HG02938 (cell line): ENCODE measurements at regions not wholly inside any gene's neighbourhood (a gene's known extent, or its start where the extent isn't known, plus 50 kb on each side); places are given as distances from the start of the nearest gene placed in this dataset.

Experiments used
- ATAC-seq: cut with Tn5 transposase; IDR thresholded peaks from one replicate; pipeline ENCODE4 v1.9.1; 2021; ENCODE audit warnings: mild to moderate bottlenecking, moderate library complexity; ENCODE audit not compliant: unreplicated experiment

DNA sequence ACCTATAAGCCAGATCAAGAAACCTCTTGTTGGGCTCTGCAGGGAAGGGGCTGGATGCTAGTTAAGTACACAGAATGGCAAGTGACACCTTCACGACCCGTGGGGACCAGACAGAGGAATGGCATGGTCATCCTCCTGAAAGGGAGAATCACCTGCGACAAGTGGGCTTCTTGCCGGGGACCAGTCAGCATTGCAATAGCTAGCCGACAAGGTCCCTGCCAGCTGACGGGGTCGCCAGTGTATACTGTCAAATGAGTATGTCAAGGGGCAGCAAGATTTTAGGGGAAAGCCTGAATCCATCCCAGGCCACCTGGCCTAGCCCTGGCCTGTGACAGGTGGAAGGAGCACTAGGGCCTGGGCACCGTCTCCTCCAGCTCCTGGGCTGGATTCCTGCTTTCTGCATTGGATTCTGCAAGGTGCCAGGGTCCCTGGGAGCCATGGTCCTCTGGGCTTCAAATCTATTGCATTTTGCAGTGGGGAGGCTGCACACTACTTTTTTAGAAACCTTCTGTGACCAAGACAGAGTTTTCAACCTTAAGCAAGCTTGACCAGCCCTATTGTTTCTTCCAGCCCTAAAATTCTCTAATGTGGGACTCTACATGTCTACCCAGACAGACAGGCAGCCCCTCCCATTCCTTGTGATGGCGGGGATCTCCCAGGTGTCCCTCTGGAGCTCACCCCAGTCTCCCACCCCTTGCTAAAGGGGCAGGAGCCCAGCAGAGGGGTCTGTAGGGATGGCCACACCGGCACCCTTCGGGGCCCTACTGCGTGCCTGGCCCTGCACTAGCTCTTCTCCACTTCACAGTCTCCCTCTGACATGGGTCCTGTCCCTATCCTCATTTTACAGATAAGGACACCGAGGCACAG is 178.5 kb downstream of the GLI2 start:
- no peak for ATAC-seq

DNA sequence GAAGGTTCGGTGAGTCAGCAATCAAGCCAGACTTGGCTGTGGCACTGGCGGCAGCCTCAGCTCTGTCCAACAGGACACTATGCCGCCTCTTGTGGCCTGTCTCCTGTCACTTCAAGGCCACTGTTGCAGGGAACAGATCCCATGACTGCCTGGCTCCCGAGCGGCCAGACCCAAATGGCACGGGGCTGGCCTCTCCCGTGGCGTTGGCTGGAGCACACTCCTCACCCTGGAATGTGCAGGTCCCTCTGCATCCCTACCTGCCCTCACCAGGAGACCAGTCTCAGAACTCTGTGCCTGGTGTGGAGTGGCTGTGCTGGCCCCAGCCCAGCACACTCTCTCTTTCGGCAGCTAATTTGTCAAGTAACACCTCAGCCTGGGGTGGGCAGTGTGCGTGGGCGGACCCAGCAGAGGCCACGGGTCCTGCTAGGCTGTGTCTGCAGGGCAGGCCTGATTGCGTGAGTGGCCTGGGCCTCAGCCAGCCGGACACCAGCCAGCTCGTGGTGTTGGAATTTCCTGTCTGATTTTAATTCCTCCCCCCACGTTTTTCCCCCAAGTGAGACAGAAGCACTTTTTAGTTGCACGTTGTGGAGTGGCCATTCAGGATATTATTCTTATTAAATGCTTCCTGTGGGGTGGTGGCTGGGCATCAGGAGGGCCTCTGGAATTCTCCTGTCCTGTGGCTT is 179.3 kb downstream of the GLI2 start:
- ATAC-seq: no peak

DNA sequence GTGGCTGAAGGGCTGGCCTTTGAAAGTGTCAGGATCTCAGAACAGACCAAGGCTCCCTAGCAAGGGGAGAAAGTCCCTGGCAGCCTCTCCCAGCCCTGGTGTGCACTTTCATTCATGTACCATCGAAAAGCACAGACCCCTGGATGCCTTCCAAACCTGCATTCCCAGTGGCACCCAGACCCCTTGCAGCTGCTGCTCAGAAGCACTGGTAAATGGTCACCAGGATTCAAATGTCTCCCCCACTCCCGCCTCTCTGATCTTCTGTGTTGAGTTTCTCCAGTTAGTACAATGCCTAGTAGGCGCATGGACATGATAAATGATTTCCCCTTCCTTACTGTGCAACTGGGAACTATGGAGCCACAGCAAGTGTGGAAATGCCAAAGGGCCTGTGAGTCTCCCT is 180.0 kb downstream of the GLI2 start:
- no peak for ATAC-seq

DNA sequence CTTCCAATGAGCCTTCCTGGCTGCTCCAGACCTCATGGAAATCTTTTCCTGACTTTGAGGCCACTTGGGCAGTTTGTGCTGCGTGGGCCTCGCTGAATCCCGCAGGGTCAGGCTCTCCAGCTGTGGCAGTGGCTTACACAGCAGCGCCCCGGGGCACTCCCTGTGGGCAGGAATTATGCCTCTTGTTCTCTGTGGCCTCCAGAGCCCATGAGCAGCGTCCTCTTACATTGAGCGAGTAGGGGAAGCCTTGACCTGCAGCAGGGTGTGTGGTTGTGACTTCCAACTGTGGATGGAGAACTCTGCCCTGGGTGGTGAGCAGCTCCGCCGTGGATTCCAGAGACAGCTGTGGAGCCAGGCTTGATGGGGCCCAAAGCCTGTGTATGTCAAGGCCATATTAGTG is 180.8 kb downstream of the GLI2 start:
- no peak for ATAC-seq

DNA sequence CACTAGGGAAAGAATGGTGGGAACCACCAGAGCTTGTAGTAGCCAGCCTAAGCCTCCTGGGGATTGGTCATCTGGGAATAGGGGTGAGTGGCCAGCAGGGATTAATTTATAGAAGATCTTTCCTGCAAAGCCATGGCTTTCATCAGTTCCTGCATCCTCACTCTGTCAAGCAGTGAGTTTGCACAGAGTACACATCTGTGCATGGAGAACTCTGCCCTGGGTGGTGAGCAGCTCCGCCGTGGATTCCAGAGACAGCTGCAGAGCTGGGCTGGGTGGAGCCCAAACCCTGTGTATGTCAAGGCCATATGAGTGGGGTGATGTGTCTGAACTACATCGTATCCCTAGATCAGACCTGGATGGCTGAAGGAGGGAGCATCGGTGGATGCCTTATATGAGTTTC is 182.2 kb downstream of the GLI2 start:
- ATAC-seq: no peak

DNA sequence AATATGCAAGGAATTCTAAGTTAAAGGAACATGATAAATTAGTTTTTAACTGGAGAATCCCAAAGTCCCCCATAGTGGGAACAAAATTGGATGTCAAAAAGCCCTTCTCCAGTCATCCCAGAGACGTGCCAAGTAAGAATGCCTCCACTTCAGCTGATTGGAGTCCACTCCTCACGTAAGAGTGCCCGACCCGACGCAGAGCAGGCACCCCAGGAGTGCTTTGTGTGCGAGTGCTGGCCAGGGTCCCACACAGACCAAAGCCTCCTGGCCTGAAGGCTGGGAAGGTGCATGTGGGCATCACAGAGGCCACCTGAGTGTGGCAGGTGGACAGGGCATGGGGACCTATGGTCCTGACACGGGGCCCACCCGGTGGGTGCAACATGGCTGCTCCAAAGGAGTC is 183.5 kb downstream of the GLI2 start:
- no peak for ATAC-seq

DNA sequence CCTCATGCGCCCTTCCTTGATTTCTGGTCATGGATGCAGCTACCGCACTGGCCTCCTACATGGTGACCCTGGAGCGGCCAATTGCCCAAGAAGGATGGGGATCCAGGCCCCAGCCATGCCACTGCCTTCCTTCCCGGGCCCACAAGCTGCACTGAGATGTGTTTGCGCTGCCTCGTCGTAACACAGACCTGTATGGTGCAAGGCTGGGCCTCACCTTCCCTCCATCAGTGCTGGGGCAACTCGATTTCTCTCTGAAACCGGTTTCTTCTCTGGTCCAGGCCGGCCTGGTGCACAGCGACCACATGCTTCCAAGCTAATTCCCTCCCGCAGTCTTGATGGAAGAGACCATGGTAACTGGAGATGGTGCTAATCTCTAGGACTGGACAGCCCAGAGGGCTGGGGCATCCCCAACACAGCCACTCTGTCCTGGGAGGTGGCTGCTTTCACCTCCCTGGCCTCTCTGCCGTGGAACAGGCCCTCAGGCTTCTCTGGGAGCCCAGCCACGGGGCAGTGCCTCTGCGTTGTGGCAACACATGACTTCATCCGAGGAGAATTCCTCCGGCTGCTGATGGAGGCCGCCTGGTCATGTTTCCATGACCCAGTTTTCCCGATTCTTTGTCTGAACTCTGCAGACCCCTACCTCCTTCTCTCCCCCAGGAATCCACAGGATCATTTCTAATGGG is 184.2 kb downstream of the GLI2 start:
- ATAC-seq: no peak

DNA sequence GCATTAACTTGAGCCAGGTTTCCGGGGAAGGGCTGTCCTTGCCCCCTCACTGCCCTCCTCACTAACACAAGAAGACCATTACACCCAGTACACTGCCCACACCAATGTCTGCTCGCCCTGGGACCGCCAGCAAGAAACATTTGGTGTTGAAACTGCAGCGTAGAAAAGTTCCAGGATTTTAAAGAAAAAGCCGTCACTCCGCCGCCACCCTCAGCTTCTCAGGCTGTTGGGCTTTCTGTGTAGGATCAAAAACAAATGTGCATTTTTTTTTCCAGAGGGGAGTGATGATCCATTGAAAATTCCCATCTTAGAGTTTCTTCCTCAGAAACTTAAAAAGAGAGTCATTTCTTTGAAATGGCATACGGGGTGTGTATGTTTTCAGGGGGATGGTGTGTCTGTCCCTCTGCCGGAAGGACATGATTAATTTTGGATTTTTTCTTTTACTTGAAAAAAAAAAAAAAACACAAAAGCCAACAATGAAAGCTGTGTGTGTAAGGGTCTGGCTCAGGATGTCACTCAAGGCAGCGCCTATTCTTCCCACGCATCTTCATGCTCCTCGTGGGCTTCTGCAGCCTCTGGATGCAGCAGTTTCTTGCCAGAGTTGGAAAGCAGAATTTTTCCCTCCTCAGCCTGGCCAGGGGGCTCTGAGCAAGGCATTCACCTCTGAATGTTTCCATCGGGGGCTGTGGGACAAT is 184.9 kb downstream of the GLI2 start:
- no peak for ATAC-seq

DNA sequence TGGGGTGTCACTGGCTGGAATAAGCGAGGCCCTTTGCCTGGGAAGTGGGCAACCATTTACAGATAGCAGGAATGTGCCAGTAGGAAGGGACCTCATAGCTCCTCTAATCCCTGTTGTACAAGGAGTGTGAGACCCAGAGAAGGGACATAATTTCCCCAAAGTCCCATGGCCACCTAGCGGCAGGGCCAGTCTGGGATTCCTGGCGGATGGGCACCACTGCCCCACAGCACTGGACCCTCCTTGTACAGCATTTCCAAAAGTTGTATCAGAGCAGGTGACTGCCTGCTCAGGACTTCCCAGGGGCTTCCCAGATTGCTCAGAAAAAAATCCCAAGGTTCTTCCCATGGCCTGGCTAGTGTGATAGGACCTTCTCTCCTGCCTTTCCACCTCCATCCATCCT is 185.8 kb downstream of the GLI2 start:
- ATAC-seq: no peak

DNA sequence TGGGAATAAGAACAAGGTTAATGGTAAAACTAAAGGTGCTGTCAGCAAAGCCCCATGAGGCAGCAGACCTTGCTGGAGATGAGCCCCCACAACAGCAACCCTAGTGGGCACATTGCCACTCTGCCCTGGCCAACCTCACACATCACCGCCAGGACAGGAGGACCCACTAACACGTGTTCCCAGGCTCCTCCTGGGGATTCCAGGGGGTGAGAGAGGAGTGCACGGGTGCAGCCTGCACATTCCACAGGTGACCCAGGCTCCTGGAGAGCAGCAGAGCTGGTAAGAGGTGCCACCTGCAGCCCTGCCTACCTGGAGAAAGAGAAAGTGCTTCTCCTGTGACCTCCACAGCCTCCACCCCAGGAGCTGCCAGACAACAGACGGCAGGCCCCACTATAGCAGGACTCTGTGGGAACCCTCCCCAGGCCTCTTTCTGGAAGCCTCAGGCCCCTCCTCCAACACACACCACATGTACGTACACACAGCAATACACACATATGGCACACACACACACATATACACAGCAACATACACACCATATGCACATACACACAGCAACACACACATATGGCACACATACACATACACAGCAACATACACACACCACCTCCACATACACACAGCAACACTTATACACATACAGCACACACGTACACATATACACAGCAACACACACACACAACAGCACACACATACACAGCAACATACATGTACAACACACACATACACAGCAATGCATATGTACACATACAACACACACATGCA is 187.1 kb downstream of the GLI2 start:
- ATAC-seq: no peak

DNA sequence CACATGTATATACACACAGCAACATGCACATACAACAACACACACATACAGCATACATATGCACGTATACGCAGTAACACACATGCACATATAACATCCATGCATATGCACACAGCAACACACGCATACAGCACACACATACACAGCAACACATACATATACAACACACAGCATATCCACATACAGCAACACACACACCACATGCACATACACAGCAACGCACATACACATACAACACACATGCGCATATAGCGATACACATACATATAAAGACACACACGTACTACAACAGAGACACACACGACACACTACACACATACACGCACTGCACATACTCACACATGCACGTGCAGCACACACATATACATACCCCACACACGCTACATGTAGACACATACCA is 187.8 kb downstream of the GLI2 start:
- no peak for ATAC-seq

DNA sequence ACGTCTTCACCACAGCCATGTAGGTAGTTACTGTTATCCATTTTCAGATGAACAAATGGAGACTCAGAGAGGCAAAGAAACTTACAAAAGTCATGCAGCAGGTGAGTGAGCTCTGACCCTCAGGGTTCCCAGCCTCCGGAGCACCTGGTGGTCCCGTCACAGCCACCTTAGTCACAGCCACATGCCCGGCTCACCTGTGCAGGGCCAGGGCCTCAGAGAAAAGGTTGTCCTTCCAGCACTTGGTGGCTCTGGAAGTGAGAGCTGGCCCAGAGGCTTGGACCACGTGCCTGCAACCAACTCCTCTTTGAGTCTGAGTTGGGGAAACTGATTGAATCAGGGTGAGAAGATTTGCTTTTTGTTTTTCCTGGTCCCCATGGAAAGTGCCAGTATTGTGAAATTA is 189.3 kb downstream of the GLI2 start:
- no peak for ATAC-seq

DNA sequence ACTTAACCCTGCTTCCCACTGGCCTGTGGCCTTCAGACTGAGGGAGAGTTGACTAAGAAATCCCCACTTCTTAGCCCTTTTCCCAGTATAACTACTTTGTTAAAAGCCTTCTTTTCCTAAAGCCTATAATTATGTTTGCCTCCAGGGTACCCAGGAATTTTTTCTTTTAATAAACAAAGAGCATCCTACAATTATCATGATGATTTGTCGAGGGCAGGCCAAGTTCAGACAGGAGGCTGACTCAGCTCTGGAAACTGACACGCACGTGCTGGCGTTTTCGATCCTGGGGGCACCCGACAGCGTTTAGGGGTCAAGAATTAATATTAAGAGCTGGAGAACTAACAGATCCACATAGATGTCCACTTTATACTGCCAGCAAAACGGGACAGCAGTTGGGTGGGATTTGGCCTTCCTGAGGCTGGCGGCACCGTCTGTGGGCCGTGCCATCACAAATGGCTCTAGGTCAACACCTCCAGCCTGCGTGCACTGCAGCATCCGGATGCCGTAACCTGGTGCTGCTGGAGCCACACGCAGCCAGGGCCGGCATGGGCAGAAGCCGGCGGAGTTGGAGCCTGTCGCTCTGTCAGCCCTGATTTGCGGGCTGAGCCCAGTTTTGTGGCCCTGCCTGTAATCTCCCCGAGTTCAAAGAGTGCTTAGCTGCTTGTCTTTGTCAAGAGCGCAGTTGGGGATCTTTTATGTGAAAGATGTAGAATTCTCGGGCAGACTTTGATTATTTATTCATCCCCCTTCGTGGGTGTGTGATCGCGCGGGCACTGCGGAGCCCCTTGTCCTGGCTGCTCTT is 191.0 kb downstream of the GLI2 start:
- ATAC-seq: no peak

DNA sequence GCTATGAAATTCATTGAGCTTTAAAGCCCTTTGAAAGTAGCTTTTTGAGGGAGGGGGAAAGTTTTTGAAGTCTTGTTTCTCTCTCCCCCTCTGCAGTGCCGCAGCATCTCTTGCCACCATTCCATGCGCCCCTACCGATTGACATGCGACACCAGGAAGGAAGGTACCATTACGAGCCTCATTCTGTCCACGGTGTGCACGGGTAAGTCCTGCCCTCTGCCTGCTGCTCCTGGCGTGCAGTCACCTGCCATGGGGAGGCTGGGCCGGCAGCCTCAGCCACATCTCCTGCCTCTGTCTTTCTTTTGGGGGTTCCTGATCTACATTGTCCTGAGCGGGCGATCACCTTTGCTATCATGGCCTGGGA is 191.6 kb downstream of the GLI2 start:
- no peak for ATAC-seq

DNA sequence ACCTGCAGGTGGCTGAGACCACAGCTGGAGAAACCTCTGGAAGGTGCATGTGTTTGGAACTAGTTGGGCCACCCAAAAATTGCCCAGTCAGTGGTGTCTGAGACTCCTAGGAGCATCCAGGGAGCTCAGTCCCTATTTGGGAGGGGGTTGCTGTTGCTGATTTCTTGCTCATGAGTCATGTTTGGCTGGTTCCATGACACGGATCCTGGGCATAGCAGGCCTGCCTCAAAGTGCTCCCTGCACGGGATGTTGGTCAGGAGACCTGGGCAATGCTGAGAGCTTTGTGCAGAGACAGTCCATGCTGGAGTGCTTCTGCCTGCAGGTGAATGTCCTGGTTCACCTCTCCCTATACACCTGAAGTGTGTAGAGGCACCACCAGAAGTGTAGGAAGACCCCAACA is 194.2 kb downstream of the GLI2 start:
- no peak for ATAC-seq

DNA sequence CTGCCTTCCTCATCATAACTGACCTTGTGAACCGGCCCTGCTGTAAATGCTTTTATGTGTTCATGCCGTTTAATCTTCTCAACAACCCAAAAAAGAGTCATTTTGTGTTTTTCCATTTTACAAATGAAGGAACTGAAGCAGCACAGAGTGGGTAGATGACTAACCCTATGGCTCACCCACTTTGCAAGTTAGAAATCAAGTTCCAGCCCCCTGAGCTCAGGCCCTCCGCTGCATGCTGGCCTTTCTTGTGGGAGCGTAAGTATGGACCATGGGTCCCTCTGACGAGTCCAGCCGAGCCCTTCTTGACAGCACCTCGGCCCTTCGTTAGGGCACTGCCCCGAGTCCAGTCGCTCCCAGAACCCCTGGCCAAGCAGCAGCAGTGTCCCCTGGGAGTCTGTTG is 194.6 kb downstream of the GLI2 start:
- no peak for ATAC-seq

DNA sequence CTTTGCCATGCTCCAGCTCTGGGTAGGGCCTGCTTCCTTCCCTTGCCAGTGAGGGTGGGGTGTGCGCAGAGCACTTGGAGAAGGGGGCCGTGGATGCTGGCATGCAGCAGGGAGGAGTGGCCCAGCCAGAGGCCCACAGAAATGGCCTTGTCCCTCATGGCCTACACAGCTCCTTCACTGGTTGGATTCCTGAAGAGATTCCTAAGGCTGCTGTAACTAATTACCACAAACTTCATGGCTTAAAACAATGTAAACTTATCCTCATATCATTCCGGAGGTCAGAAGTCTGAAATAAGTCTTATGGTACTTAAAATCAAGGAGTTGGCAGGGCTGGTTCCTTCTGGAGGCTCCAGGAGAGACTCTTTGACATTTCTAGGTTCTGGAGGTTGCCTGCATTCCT is 195.2 kb downstream of the GLI2 start:
- no peak for ATAC-seq

DNA sequence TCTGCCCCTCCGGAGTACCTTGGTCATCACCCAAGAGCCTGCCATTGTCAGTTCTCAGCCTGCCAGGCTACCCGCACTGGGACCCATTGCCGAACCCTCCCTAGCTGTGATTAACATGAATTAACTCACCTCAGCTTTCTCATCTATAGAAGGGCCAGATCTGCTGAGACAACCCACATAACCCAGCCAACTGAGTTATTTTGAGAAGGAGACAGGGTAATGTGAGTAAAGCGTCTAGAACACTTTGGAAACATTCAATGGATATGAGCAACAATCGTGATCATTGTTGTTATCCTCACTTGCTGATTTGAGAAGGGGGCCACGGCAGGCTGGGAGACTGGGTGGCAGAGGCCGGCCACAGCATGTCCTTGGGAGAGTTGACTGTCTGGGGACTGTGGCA is 196.8 kb downstream of the GLI2 start:
- ATAC-seq: no peak

DNA sequence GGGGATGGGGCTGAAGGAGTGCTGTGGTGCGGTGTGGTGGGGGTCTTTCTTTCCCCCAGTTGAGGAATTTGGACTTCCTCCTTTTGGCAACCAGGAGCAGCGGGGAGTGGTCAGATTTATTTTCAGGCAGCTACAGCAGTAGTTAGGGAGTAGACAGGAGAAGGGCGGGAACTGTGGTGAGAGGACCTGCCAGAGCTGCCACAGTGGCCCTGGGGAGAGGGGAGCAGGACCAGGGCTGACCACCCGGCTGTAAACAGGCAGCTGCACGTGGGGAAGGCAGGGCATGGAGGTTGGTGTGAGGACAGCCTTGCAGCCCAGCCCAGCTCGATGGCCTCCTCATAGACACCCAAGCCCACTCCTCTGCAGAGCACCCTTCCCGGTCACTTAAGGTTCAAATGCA is 197.2 kb downstream of the GLI2 start:
- no peak for ATAC-seq
